GM12878 (cell line): ENCODE measurements at regions not wholly inside any gene's neighbourhood (a gene's known extent, or its start where the extent isn't known, plus 50 kb on each side); places are given as distances from the start of the nearest gene placed in this dataset.

Source experiments
- ATAC-seq: fragments of 200-7000 bp; cut with Tn5 transposase; 3 replicates; pipeline ENCODE4 v1.9.1; 2020; ENCODE audit warnings: mild to moderate bottlenecking, moderate library complexity
- BruUV-seq: library from RNA; stranded (reverse); fragments of 400-500 nt; replicated peaks from 2 replicates; lab custom pipeline; 2021; lab: Mats Ljungman, UMichigan
- CTCF ChIA-PET: fragments of 300-600 bp; sonication (Branson Sonifier 250); formaldehyde crosslinking; extraction: SDS; loops from one replicate; lab custom pipeline; 2021; ENCODE audit warnings: inconsistent platforms; lab: Yijun Ruan, JAX
- POLR2A ChIA-PET: fragments of 350-600 bp; formaldehyde crosslinking; extraction: SDS; loops from one replicate; lab custom pipeline; 2021; ENCODE audit warnings: inconsistent platforms; lab: Charles Lee
- RAD21 ChIA-PET: fragments of 300-600 bp; sonication (Branson Sonifier 250); formaldehyde crosslinking; loops from one replicate; lab custom pipeline; 2023; ENCODE audit warnings: antibody characterized with exemption; ENCODE audit not compliant: unreplicated experiment; lab: Charles Lee
- SMC1A ChIA-PET: fragments of 300-600 bp; sonication (Branson Sonifier 250); formaldehyde crosslinking; loops from one replicate; lab custom pipeline; 2023; ENCODE audit not compliant: unreplicated experiment, uncharacterized antibody; lab: Charles Lee
- DNase-seq: peaks from one replicate; pipeline ENCODE4 v3.0.0-alpha.2; 2011; ENCODE audit warnings: low read depth, low spot score
- FAIRE-seq: peaks from 3 replicates; lab custom pipeline; 2011; peaks lifted over from hg19 to GRCh38; lab: Jason Lieb, UNC
- H2AFZ ChIP-seq: 2 replicates; pipeline ENCODE4 v1.6.0; 2011; ENCODE audit warnings: low read depth, low read length, control low read depth; ENCODE audit not compliant: control insufficient read depth
- H3K27ac ChIP-seq: 2 replicates; pipeline ENCODE4 v1.5.1; 2011; ENCODE audit warnings: control low read depth; ENCODE audit not compliant: control insufficient read depth, insufficient read depth
- H3K27me3 ChIP-seq, 2 experiments: replicated peaks in 1 of 2; 2 replicates each; pipeline versions ENCODE4 v1.6.0 to v1.6.1; 2011; ENCODE audit warnings: low read length in 1 of 2; ENCODE audit not compliant: control insufficient read depth in 2 of 2, insufficient read depth in 2 of 2
- H3K36me3 ChIP-seq, 2 experiments: 2 replicates each; pipeline ENCODE4 v1.5.1; 2011; ENCODE audit warnings: low read length in 1 of 2; ENCODE audit not compliant: control insufficient read depth in 2 of 2, insufficient read depth in 2 of 2
- H3K4me1 ChIP-seq: 2 replicates; pipeline ENCODE4 v1.6.1; 2011; ENCODE audit warnings: mild to moderate bottlenecking, low read length, moderate library complexity, mixed read lengths; ENCODE audit not compliant: control insufficient read depth, insufficient read depth
- H3K4me2 ChIP-seq: 2 replicates; pipeline ENCODE4 v1.6.0; 2011; ENCODE audit warnings: control low read depth; ENCODE audit not compliant: control insufficient read depth, insufficient read depth
- H3K4me3 ChIP-seq: fragments of 200-600 bp; sonication (generic); 2 replicates; pipeline ENCODE4 v1.5.1; 2016
- H3K79me2 ChIP-seq: 2 replicates; pipeline ENCODE4 v1.6.0; 2011; ENCODE audit warnings: low read length; ENCODE audit not compliant: control insufficient read depth, insufficient read depth
- H3K9ac ChIP-seq: 2 replicates; pipeline ENCODE4 v1.8.0; 2011; ENCODE audit warnings: low read length, control low read depth, mixed read lengths; ENCODE audit not compliant: control insufficient read depth, insufficient read depth
- H3K9me3 ChIP-seq: replicated peaks from 3 replicates; pipeline ENCODE4 v1.5.1; 2011; ENCODE audit warnings: mild to moderate bottlenecking, low read length; ENCODE audit not compliant: control insufficient read depth, insufficient read depth
- H4K20me1 ChIP-seq: 2 replicates; pipeline ENCODE4 v1.6.0; 2011; ENCODE audit not compliant: control insufficient read depth, insufficient read depth
- ATF7 ChIP-seq: fragments of 450-650 bp; IDR thresholded peaks from 2 replicates; pipeline ENCODE4 v1.6.1; 2016; ENCODE audit warnings: low read depth, mild to moderate bottlenecking
- BCLAF1 ChIP-seq: fragments of 450-650 bp; IDR thresholded peaks from 2 replicates; pipeline ENCODE4 v1.6.1; 2017; ENCODE audit warnings: antibody characterized with exemption, mild to moderate bottlenecking, moderate library complexity
- CREM ChIP-seq: IDR thresholded peaks from 2 replicates; pipeline ENCODE4 v1.6.1; 2014; ENCODE audit warnings: antibody characterized with exemption, low read depth
- FOS ChIP-seq: IDR thresholded peaks from 3 replicates; pipeline ENCODE4 v1.6.1; 2011; ENCODE audit warnings: borderline replicate concordance; ENCODE audit not compliant: insufficient read length; ENCODE audit errors: extremely low read depth
- GATAD2B ChIP-seq: fragments of 450-650 bp; conservative IDR thresholded peaks from 2 replicates; pipeline ENCODE4 v1.6.1; 2017; ENCODE audit warnings: low read depth, mild to moderate bottlenecking, moderate library complexity
- ZBTB11 ChIP-seq: fragments of 450-650 bp; formaldehyde crosslinking; IDR thresholded peaks from 2 replicates; pipeline ENCODE4 v1.5.0; 2022; ENCODE audit warnings: mild to moderate bottlenecking, missing genetic modification characterization
- ZNF24 ChIP-seq: fragments of 450-650 bp; IDR thresholded peaks from 2 replicates; pipeline ENCODE4 v1.6.1; 2017; ENCODE audit warnings: antibody characterized with exemption, mild to moderate bottlenecking
- WGBS: methylation state at CpG from one replicate; pipeline ENCODE4 v1.1.6; 2016; ENCODE audit warnings: low lambda C conversion rate; ENCODE audit not compliant: insufficient replicate concordance, insufficient coverage; ENCODE audit errors: missing lambda C conversion rate; 5-methylcytosine and 5-hydroxymethylcytosine counted together
- in situ Hi-C: fragments of 300-500 bp; cut with MboI; formaldehyde crosslinking; loops from 9 replicates; pipeline ENCODE4 v1.14.3; 2018; ENCODE audit warnings: mixed read lengths
- intact Hi-C: fragments of 100-400 bp; cut with micrococcal nuclease; formaldehyde crosslinking; loops from one replicate; pipeline ENCODE4 v1.14.2; 2022; ENCODE audit not compliant: unreplicated experiment

GRCh38 chr7:51458693-51459092 lies 142.1 kb upstream of the COBL start:
- Histone ChIP-seq H3K4me1 (no peaks in the 10 kb centered on the region), H3K4me3 (no peak overlapping the region), H3K79me2 (no peaks in the 10 kb centered on the region), H3K9ac (no peak overlapping the region), H4K20me1 (no peaks in the 10 kb centered on the region), H3K36me3 (no peaks in the 10 kb centered on the region), H3K27ac (no peak overlapping the region), H3K9me3 (no peaks in the 10 kb centered on the region), H3K4me2 (no peak overlapping the region), H2AFZ (no peak overlapping the region), H3K27me3 (no peaks in the 10 kb centered on the region)
- DNase-seq, result no peak
- CTCF ChIA-PET, result no interaction called here
- POLR2A ChIA-PET, result no interaction called here
- no peak for FAIRE-seq
- in situ Hi-C loops (no loop called here), intact Hi-C loops (no loop called here)
- RAD21 ChIA-PET, result no interaction called here
- ATAC-seq, result no peak
- BruUV-seq, result no TSS peak
- TF ChIP-seq FOS (no peak), ZBTB11 (CRISPR knock-in tag) (no peak), CREM (no peak), GATAD2B (no peak), BCLAF1 (no peak), ZNF24 (no peak), ATF7 (no peak)
- SMC1A ChIA-PET, result no interaction called here
- WGBS, result 23% methylated on average over 4 of the region's 4 CpGs
